Thymus (tissue), 11 donors: ENCODE measurements at regions not wholly inside any gene's neighbourhood (a gene's known extent, or its start where the extent isn't known, plus 50 kb on each side); places are given as distances from the start of the nearest gene placed in this dataset.

ENCODE experiments used
- DNase-seq, 9 donors: peaks; one replicate each; pipeline ENCODE4 v3.0.0-alpha.2; 2013; ENCODE audit warnings: low spot score in 9 of 9, low read depth in 6 of 9, missing footprints in 1 of 9
- H3K27ac ChIP-seq, 2 donors: one replicate each; pipeline ENCODE4 v1.5.1; 2013; ENCODE audit warnings: control low read depth in 1 of 2, low read depth in 1 of 2, low read length in 1 of 2, mild to moderate bottlenecking in 1 of 2, moderate library complexity in 1 of 2
- H3K27me3 ChIP-seq, 2 donors: one replicate each; pipeline ENCODE4 v1.5.1; 2013; ENCODE audit warnings: low read length in 1 of 2; ENCODE audit not compliant: control insufficient read depth in 2 of 2, insufficient read depth in 1 of 2
- H3K36me3 ChIP-seq, 2 donors: one replicate each; pipeline ENCODE4 v1.5.1; 2013; ENCODE audit warnings: low read length in 1 of 2, mild to moderate bottlenecking in 1 of 2, moderate library complexity in 1 of 2; ENCODE audit not compliant: control insufficient read depth in 2 of 2, insufficient read depth in 2 of 2
- H3K4me1 ChIP-seq, 2 donors: one replicate each; pipeline ENCODE4 v1.5.1; 2013; ENCODE audit warnings: low read length in 2 of 2; ENCODE audit not compliant: control insufficient read depth in 2 of 2, insufficient read depth in 2 of 2
- H3K4me3 ChIP-seq, 2 donors: one replicate each; pipeline ENCODE4 v1.5.1; 2013; ENCODE audit warnings: low read length in 2 of 2, control low read depth in 1 of 2, mild to moderate bottlenecking in 1 of 2
- H3K9me3 ChIP-seq, 2 donors: one replicate each; pipeline ENCODE4 v1.5.1; 2013; ENCODE audit warnings: low read length in 1 of 2, mild to moderate bottlenecking in 1 of 2; ENCODE audit not compliant: control insufficient read depth in 2 of 2, insufficient read depth in 1 of 2
- WGBS: extraction: QIAGEN DNeasy Blood & Tissue Kit; methylation state at CpG from one replicate; pipeline ENCODE4 v1.1.7; 2013; 5-methylcytosine and 5-hydroxymethylcytosine counted together
- donor health status: healthy.

- Histone ChIP-seq H3K9me3 (no peaks in the 10 kb centered on the region), H3K36me3 (no peaks in the 10 kb centered on the region), H3K4me1 (no peaks in the 10 kb centered on the region), H3K27me3 (no peaks in the 10 kb centered on the region), H3K27ac (no peak overlapping the region), H3K4me3 (no peak overlapping the region)
- WGBS: 88% methylated on average over 4 of the region's 4 CpGs
- no peak for DNase-seq
Observed at GRCh38 chr18:34023471-34023870, 201.2 kb downstream of the NOL4 start.

GRCh38 chr18:34018336-34018735 lies 206.4 kb downstream of the NOL4 start:
- Histone ChIP-seq H3K4me3 (no peak overlapping the region), H3K27ac (no peak overlapping the region), H3K4me1 (no peaks in the 10 kb centered on the region), H3K27me3 (no peaks in the 10 kb centered on the region), H3K9me3 (no peaks in the 10 kb centered on the region), H3K36me3 (no peaks in the 10 kb centered on the region)
- 99% methylated on average over 1 of the region's 1 CpG for WGBS
- DNase-seq: no peak

GRCh38 chr18:34003687-34004086 lies 221.0 kb downstream of the NOL4 start:
- Histone ChIP-seq H3K27me3 (no peaks in the 10 kb centered on the region), H3K9me3 (no peaks in the 10 kb centered on the region), H3K4me1 (no peaks in the 10 kb centered on the region), H3K36me3 (no peaks in the 10 kb centered on the region), H3K4me3 (no peak overlapping the region), H3K27ac (no peak overlapping the region)
- no peak for DNase-seq
- 65% methylated on average over 1 of the region's 1 CpG for WGBS

- no peaks in the 10 kb centered on the region for H3K9me3 ChIP-seq
- no peak overlapping the region for H3K4me3 ChIP-seq
- no peak overlapping the region for H3K27ac ChIP-seq
- 87% methylated on average over 1 of the region's 1 CpG for WGBS
- DNase-seq: no peak
- H3K36me3 ChIP-seq: no peaks in the 10 kb centered on the region
- H3K4me1 ChIP-seq: no peaks in the 10 kb centered on the region
- no peaks in the 10 kb centered on the region for H3K27me3 ChIP-seq
Observed at GRCh38 chr18:34002130-34002529, 222.6 kb downstream of the NOL4 start.

GRCh38 chr18:34001376-34001775 lies 223.3 kb downstream of the NOL4 start:
- no peak for DNase-seq
- Histone ChIP-seq H3K27ac (no peak overlapping the region), H3K4me3 (no peak overlapping the region), H3K27me3 (no peaks in the 10 kb centered on the region), H3K9me3 (no peaks in the 10 kb centered on the region), H3K36me3 (no peaks in the 10 kb centered on the region), H3K4me1 (no peaks in the 10 kb centered on the region)
- 91% methylated on average over 3 of the region's 3 CpGs for WGBS

GRCh38 chr18:33987206-33987605 lies 237.5 kb downstream of the NOL4 start:
- Histone ChIP-seq H3K27me3 (no peaks in the 10 kb centered on the region), H3K36me3 (no peaks in the 10 kb centered on the region), H3K27ac (no peak overlapping the region), H3K9me3 (no peaks in the 10 kb centered on the region), H3K4me1 (no peaks in the 10 kb centered on the region), H3K4me3 (no peak overlapping the region)
- DNase-seq: no peak
- WGBS: 78% methylated on average over 3 of the region's 3 CpGs

GRCh38 chr18:33983126-33983525 lies 241.6 kb downstream of the NOL4 start:
- H3K9me3 ChIP-seq: no peaks in the 10 kb centered on the region
- DNase-seq: no peak
- no peaks in the 10 kb centered on the region for H3K4me1 ChIP-seq
- H3K4me3 ChIP-seq: no peak overlapping the region
- H3K27me3 ChIP-seq: no peaks in the 10 kb centered on the region
- WGBS: 96% methylated on average over 2 of the region's 2 CpGs
- H3K27ac ChIP-seq: no peak overlapping the region
- no peaks in the 10 kb centered on the region for H3K36me3 ChIP-seq

GRCh38 chr18:33960417-33960816 lies 264.3 kb downstream of the NOL4 start:
- H3K36me3 ChIP-seq: no peaks in the 10 kb centered on the region
- no peak overlapping the region for H3K27ac ChIP-seq
- no peaks in the 10 kb centered on the region for H3K27me3 ChIP-seq
- H3K4me1 ChIP-seq: no peaks in the 10 kb centered on the region
- no peaks in the 10 kb centered on the region for H3K9me3 ChIP-seq
- DNase-seq: no peak
- H3K4me3 ChIP-seq: no peak overlapping the region

- H3K9me3 ChIP-seq: no peaks in the 10 kb centered on the region
- no peaks in the 10 kb centered on the region for H3K4me1 ChIP-seq
- no peaks in the 10 kb centered on the region for H3K36me3 ChIP-seq
- 83% methylated on average over 2 of the region's 2 CpGs for WGBS
- no peak overlapping the region for H3K4me3 ChIP-seq
- H3K27ac ChIP-seq: no peak overlapping the region
- no peak for DNase-seq
- H3K27me3 ChIP-seq: no peaks in the 10 kb centered on the region
Observed at GRCh38 chr18:33959609-33960008, 265.1 kb downstream of the NOL4 start.

GRCh38 chr18:33957707-33958106 lies 267.0 kb downstream of the NOL4 start:
- no peaks in the 10 kb centered on the region for H3K36me3 ChIP-seq
- 89% methylated on average over 5 of the region's 5 CpGs for WGBS
- H3K27me3 ChIP-seq: no peaks in the 10 kb centered on the region
- H3K27ac ChIP-seq: no peak overlapping the region
- H3K9me3 ChIP-seq: no peaks in the 10 kb centered on the region
- no peak overlapping the region for H3K4me3 ChIP-seq
- H3K4me1 ChIP-seq: no peaks in the 10 kb centered on the region
- no peak for DNase-seq
